BLaER1 (cell line): ENCODE measurements at regions not wholly inside any gene's neighbourhood (a gene's known extent, or its start where the extent isn't known, plus 50 kb on each side); places are given as distances from the start of the nearest gene placed in this dataset.
"Not testable (repeated sequence)": the region's sequence is repeated elsewhere in the genome, so short reads cannot be mapped to it uniquely, and the experiment has no call there.

Experiments
- H3K27ac ChIP-seq: shearing (Covaris generic); formaldehyde crosslinking; 2 replicates; pipeline ENCODE4 v1.8.1; 2022
- H3K27me3 ChIP-seq: shearing (Covaris generic); formaldehyde crosslinking; 2 replicates; pipeline ENCODE4 v1.8.1; 2022
- H3K36me3 ChIP-seq: shearing (Covaris generic); formaldehyde crosslinking; 2 replicates; pipeline ENCODE4 v1.8.1; 2022
- H3K4me1 ChIP-seq: shearing (Covaris generic); formaldehyde crosslinking; 2 replicates; pipeline ENCODE4 v1.8.1; 2022
- H3K4me2 ChIP-seq: shearing (Covaris generic); formaldehyde crosslinking; 2 replicates; pipeline ENCODE4 v1.8.1; 2022
- H3K4me3 ChIP-seq: shearing (Covaris generic); formaldehyde crosslinking; 2 replicates; pipeline ENCODE4 v1.8.1; 2022
- H3K9ac ChIP-seq: shearing (Covaris generic); formaldehyde crosslinking; 2 replicates; pipeline ENCODE4 v1.8.1; 2022
- H3K9me3 ChIP-seq: shearing (Covaris generic); formaldehyde crosslinking; 2 replicates; pipeline ENCODE4 v1.8.1; 2022
- H4K20me1 ChIP-seq: shearing (Covaris generic); formaldehyde crosslinking; 2 replicates; pipeline ENCODE4 v1.8.1; 2022
- Cebpa-rat ChIP-seq: shearing (Covaris generic); IDR thresholded peaks from 2 replicates; pipeline ENCODE4 v1.8.1; 2022

- no peak overlapping the region for H3K4me3 ChIP-seq
- no peaks in the 10 kb centered on the region for H3K27me3 ChIP-seq
- H3K27ac ChIP-seq = no peak overlapping the region
- no peak overlapping the region for H3K9ac ChIP-seq
- no peaks in the 10 kb centered on the region for H3K9me3 ChIP-seq
- H3K4me2 ChIP-seq = no peak overlapping the region
- no peaks in the 10 kb centered on the region for H3K4me1 ChIP-seq
- TF ChIP-seq Cebpa-rat = no peak
- no peaks in the 10 kb centered on the region for H4K20me1 ChIP-seq
- no peaks in the 10 kb centered on the region for H3K36me3 ChIP-seq
These were observed 137.2 kb upstream of the ADGRB3 start for GRCh38 chr6:68497927-68498326.

DNA sequence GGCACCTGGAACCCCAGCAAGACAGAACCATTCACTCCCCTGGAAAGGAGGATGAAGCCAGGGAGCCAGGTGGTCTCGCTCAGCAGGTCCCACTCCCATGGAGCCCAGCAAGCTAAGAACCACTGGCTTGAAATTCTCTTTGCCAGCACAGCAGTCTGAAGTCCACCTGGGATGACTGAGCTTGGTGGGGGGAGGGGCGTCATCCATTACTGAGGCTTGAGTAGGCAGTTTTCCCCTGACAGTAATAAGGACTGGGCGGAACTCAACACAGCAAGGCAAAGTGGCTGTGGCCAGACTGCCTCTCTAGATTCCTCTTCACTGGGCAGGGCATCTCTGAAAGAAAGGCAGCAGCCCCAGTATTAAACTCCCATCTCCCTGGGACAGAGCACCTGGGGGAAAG, 140.2 kb upstream of the ADGRB3 start:
- H3K36me3 ChIP-seq, H3K4me3 ChIP-seq, H3K4me1 ChIP-seq, H3K27ac ChIP-seq, H3K9me3 ChIP-seq, H3K27me3 ChIP-seq, H3K4me2 ChIP-seq, H3K9ac ChIP-seq, H4K20me1 ChIP-seq: not testable (repeated sequence)

- Histone ChIP-seq H3K27ac (no peak overlapping the region), H3K4me3 (no peak overlapping the region), H3K4me1 (no peaks in the 10 kb centered on the region), H3K4me2 (no peak overlapping the region), H3K9ac (no peak overlapping the region), H3K36me3 (no peaks in the 10 kb centered on the region), H4K20me1 (no peaks in the 10 kb centered on the region), H3K27me3 (no peaks in the 10 kb centered on the region), H3K9me3 (no peaks in the 10 kb centered on the region)
- no peak for TF ChIP-seq Cebpa-rat
These were observed 158.5 kb upstream of the ADGRB3 start for GRCh38 chr6:68476611-68477010.

- H3K9ac ChIP-seq = no peak overlapping the region
- H3K4me3 ChIP-seq = no peak overlapping the region
- no peaks in the 10 kb centered on the region for H4K20me1 ChIP-seq
- H3K36me3 ChIP-seq = no peaks in the 10 kb centered on the region
- TF ChIP-seq Cebpa-rat = no peak
- no peaks in the 10 kb centered on the region for H3K4me1 ChIP-seq
- H3K9me3 ChIP-seq = no peaks in the 10 kb centered on the region
- no peak overlapping the region for H3K4me2 ChIP-seq
- H3K27me3 ChIP-seq = no peaks in the 10 kb centered on the region
- H3K27ac ChIP-seq = no peak overlapping the region
These were observed 161.5 kb upstream of the ADGRB3 start for GRCh38 chr6:68473433-68474210.

GRCh38 chr6:68468244-68468884, 166.7 kb upstream of the ADGRB3 start:
- Histone ChIP-seq H3K9me3 (no peaks in the 10 kb centered on the region), H3K4me2 (no peak overlapping the region), H3K9ac (no peak overlapping the region), H4K20me1 (no peaks in the 10 kb centered on the region), H3K36me3 (no peaks in the 10 kb centered on the region), H3K4me3 (no peak overlapping the region), H3K27me3 (no peaks in the 10 kb centered on the region), H3K27ac (no peak overlapping the region), H3K4me1 (no peaks in the 10 kb centered on the region)
- no peak for TF ChIP-seq Cebpa-rat

- no peak overlapping the region for H3K4me3 ChIP-seq
- no peaks in the 10 kb centered on the region for H4K20me1 ChIP-seq
- no peaks in the 10 kb centered on the region for H3K36me3 ChIP-seq
- H3K4me1 ChIP-seq = no peaks in the 10 kb centered on the region
- H3K4me2 ChIP-seq = no peak overlapping the region
- peaks cover 12% of the 10 kb centered on the region; the same call in 1 of the 2 replicates for H3K9me3 ChIP-seq
- TF ChIP-seq Cebpa-rat = no peak
- no peaks in the 10 kb centered on the region for H3K27me3 ChIP-seq
- no peak overlapping the region for H3K9ac ChIP-seq
- no peak overlapping the region for H3K27ac ChIP-seq
These were observed 176.6 kb upstream of the ADGRB3 start for GRCh38 chr6:68458447-68458846.

- Histone ChIP-seq H3K9me3 (no peaks in the 10 kb centered on the region), H3K27me3 (no peaks in the 10 kb centered on the region)
These were observed 188.0 kb upstream of the ADGRB3 start for GRCh38 chr6:68447112-68447511.

DNA sequence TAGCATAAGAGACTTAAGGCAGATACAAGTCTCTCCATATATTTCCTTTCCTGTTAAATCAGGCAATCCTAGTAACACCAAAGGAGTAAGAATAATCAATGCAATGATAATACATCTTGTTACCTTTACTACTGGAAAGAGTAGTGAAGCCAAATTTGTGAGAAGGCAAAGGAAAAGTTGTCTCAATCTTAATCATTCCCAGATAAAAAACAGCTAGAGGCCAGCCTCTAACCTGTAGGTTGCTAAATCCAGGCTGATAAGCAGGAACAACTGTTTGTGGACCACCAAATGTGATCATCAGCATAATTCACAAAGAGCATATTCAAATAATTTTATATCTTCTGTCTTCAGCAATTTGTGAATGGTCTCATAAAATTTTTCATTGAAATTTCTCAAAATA, 189.2 kb upstream of the ADGRB3 start:
- Histone ChIP-seq H3K36me3 (no peaks in the 10 kb centered on the region), H4K20me1 (no peaks in the 10 kb centered on the region), H3K4me2 (no peak overlapping the region), H3K4me1 (no peaks in the 10 kb centered on the region), H3K27me3 (no peaks in the 10 kb centered on the region), H3K9me3 (no peaks in the 10 kb centered on the region), H3K9ac (no peak overlapping the region), H3K27ac (no peak overlapping the region), H3K4me3 (no peak overlapping the region)
- TF ChIP-seq Cebpa-rat = no peak

More at GRCh38 chr6:68447112-68447511, 188.0 kb upstream of the ADGRB3 start:
- Histone ChIP-seq H3K4me3 (no peak overlapping the region), H3K9ac (no peak overlapping the region), H4K20me1 (no peaks in the 10 kb centered on the region), H3K36me3 (no peaks in the 10 kb centered on the region), H3K4me1 (no peaks in the 10 kb centered on the region), H3K4me2 (no peak overlapping the region), H3K27ac (no peak overlapping the region)
- TF ChIP-seq Cebpa-rat = no peak

GRCh38 chr6:68443704-68444103, 191.4 kb upstream of the ADGRB3 start:
- Histone ChIP-seq H3K9me3 (no peaks in the 10 kb centered on the region), H3K4me1 (no peaks in the 10 kb centered on the region), H3K36me3 (no peaks in the 10 kb centered on the region), H3K27me3 (no peaks in the 10 kb centered on the region), H3K9ac (no peak overlapping the region), H3K4me2 (no peak overlapping the region), H4K20me1 (no peaks in the 10 kb centered on the region), H3K4me3 (no peak overlapping the region), H3K27ac (no peak overlapping the region)
- no peak for TF ChIP-seq Cebpa-rat

- Histone ChIP-seq H3K27me3 (no peaks in the 10 kb centered on the region), H3K27ac (no peak overlapping the region), H3K4me1 (no peaks in the 10 kb centered on the region), H3K4me3 (no peak overlapping the region), H3K36me3 (no peaks in the 10 kb centered on the region), H4K20me1 (no peaks in the 10 kb centered on the region), H3K9me3 (no peaks in the 10 kb centered on the region), H3K9ac (no peak overlapping the region), H3K4me2 (no peak overlapping the region)
- TF ChIP-seq Cebpa-rat = no peak
These were observed 207.5 kb upstream of the ADGRB3 start for GRCh38 chr6:68427630-68428029.
